HG03103 (cell line): ENCODE measurements at regions not wholly inside any gene's neighbourhood (a gene's known extent, or its start where the extent isn't known, plus 50 kb on each side); places are given as distances from the start of the nearest gene placed in this dataset.

Source experiments
- ATAC-seq: cut with Tn5 transposase; IDR thresholded peaks from one replicate; pipeline ENCODE4 v1.9.1; 2021; ENCODE audit warnings: low read depth; ENCODE audit not compliant: unreplicated experiment

DNA sequence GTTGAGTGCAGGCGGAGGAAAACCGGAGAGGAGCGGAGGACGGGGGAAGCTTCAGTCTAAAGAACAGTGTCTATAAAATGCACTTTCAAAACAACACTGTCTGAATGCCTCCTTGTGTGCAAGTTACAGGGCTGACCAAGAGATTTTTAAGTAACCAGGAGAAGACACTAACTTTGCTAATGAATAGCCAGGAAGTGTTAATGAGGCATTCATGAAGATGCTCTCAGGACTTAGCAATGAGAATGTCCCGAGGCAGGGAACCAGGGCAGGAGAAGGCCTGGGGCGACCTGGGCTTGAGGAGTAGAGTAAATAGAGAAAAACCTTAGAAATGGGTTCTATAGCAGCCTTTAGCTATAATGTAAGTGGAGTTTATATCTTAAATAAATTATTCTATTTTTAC, 312.1 kb downstream of the SKIDA1 start:
- no peak for ATAC-seq

GRCh38 chr10:21212912-21213311, 312.6 kb downstream of the SKIDA1 start:
- no peak for ATAC-seq

- no peak for ATAC-seq
Observed at GRCh38 chr10:21212348-21212747, 313.1 kb downstream of the SKIDA1 start.

DNA sequence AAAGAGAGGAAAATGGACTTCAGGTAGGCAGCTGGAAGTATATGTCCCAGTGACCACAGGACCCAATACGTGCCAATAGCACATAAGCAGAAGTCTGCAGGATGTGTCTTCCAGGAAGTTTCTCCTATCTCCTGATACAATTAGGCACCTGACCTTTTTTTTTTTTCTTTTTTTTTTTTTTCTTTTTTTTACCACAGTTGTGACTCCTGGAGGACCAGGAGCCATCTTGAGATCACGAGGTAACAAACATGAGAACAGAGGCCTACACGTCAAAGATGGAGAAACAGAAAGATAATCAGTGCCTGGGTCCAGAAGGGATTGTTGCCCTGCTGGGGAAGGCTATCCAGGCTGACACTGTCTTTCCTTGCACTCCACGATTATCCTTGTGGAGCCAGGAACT, 312.4 kb upstream of the NEBL start:
- ATAC-seq, result no peak

DNA sequence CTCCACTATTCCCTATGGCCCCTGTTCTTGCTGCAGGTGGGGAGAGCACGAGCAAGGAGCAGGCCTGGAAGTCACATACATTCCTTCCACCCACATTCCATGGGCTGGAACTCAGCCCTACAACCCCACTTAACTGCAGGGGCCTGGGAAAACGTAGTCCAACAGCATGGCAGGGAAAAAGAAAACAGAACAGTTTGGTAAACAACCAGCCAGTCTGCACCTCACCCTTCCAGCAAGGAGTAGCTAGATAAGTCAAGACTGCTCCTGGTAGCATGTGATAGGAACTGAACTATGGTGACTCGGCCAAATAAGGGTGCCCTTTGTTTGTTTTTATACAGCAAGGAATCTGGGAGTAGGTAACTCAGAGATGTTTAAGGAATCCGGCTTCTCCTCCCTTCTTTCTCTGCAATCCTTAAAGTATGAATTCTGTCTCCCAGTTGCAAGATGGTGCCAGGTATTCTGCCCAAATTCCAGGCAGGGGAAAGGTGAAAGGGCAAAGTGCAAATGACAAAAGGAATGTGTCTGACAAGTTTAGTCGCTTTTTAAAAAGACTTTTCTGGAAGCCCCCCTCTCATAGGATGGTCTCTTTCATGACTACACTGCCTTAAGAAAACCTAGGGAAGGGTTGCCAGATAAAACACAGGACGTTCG, 311.7 kb upstream of the NEBL start:
- ATAC-seq, result no peak

DNA sequence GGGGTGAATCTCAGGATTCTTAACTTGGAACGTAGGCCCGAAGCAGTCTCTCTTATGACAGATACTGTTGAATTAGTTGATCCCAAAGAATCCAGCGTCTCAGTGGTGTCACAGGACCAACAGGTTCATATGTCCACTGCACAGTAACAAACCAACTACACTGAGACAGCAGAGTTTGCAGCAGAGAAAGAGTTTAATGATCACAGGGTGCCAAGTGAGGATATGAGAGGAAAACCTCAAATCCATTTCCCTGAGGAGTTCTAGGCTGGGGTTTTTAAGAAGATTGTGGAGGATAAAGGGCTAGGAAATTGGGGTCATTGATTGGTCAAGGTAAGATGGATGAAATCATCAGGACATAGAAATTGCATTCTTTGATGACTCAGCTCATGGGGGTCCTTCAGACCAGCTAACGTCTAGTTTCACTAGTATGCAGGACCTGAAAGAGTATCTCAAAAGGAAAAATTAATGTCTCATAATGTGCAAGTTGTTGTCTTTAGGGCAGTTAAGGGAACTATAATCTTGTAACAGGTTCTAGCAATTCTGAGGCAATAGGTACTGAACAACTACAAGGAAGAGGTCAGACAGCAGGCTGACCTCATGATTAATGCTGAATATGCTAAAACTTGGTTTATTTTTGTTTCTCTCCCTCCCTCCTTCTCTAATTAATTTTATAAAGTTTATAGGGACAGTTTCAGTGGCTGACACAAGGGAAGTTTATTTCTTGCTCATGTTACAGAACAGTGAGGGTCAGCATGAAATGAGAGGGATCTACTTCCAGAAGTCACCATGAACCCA, 310.9 kb upstream of the NEBL start:
- no peak for ATAC-seq

- ATAC-seq, result no peak
Observed at GRCh38 chr10:21205328-21205727, 308.2 kb upstream of the NEBL start.

DNA sequence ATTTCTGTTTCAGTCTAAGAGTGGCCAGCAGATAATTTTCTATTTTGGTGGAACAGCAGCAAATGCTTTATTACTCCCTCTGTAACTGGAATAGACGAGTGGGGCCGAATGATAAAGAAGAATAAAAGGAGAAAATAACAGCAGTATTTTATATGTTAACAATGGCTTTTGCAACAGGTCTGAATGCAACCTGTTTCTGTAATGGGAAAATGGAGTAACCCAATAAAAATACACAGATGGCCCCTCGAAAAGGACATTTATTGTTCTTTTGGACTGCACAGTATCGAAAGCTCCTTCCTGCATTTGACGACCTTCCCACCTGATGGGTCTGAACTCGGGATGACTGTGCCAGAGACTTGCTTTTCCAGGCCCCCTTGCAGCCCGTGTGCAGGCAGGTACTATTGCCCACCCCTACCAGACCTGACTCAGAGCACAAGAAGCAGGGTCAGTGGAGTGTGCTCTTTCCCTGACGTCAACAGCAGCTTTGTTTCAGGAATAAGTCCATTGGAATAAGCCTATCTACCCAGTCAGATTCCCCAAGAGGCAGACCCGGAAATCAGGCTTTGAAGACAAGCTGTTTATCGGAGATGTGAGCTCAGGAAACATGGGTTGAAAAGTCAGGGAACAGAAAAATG, 306.5 kb upstream of the NEBL start:
- no peak for ATAC-seq

DNA sequence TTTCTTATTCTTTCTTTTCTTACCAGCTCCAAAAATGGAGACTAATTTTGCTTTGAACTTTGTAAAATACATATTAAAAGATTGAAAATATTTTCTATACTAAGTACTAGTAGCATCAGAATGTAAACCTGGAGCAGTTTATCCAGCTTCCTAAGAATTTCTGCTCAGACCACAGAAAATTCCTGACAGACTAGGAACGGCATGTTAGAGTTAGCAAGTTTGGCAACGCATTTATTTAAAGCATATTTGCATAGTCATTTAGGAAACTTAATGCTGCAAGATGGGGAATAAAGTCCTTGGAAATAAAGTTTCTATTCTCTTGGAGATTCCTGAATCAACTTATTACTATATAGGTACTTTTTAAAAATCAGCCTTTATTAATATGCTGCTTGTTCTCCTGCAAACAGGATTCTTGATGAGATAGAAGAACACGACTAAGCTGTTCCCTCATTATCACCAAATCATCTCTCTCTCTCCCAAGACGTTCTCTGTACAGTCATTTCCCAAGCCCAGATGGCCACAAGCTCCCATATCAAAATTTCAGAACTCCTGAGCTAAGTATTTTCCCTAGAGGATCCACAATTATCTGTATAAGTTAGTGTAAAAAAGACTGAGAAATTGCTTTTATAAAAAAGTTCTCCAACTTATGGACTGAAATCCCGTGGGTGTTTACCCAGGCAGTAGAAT, 305.8 kb upstream of the NEBL start:
- ATAC-seq, result no peak

DNA sequence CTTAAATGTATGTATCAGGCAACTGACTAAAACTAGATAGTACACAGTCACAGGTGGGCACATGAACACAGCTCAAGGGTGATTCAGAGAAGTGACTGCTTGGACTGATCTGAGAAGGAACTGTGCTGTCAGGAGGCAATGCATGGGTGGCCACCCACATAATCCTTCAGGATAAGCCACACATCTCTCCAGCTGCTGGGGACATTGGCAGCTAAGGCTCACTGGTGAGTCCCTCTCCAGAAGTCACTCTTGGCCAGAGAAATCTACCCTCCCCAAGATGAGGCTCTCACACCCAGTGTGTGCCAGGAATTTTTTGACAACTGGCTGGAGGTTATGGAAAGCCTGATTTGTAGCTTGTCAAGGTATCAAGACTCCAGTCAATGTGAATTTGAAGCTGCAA, 302.4 kb upstream of the NEBL start:
- ATAC-seq, result no peak

- ATAC-seq, result no peak
Observed at GRCh38 chr10:21197838-21198237, 300.7 kb upstream of the NEBL start.

GRCh38 chr10:21196822-21197395, 299.8 kb upstream of the NEBL start:
- ATAC-seq, result no peak

- ATAC-seq, result no peak
Observed at GRCh38 chr10:21195252-21195651, 298.1 kb upstream of the NEBL start.

DNA sequence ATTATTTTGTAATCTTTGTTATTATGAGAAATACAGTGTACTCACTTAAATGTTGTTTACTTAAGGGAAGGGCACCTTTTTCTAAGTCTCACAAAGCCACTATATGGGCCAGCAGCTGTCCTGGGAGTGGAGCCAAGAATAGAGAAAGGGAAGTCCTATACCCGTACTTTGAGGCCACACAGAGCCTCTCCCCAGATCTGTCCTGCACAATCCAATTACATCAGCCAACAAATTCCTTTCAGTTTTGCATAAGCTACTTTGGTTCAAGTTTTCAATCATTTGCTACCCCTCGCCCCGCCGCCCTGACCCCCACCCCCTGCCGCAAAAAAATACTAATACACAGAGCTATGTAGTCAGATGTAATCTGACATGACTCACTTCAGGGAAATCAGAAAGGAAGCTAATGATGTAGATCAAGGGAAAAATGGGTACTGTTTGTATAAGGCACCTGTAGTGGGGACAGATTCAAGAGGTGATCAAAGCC, 297.4 kb upstream of the NEBL start:
- no peak for ATAC-seq

DNA sequence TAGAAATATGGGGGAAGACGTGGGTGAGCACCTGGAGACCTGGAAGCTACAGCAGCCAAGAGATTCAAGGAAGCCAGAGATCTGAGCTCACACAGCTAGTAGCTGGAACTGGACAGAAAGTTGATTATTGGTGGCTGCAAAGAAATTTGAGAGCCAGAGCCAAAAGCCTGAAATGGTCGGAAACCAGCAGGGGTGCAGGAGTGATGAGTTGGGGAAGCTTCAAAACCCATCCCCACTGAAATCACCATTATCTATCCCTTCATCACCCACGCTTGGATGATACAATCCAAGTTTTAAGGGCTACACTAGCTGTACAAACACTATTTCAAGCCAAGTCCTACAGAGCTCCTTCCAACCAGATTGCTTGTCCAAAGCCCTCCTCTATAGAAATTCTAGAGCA, 296.1 kb upstream of the NEBL start:
- no peak for ATAC-seq

DNA sequence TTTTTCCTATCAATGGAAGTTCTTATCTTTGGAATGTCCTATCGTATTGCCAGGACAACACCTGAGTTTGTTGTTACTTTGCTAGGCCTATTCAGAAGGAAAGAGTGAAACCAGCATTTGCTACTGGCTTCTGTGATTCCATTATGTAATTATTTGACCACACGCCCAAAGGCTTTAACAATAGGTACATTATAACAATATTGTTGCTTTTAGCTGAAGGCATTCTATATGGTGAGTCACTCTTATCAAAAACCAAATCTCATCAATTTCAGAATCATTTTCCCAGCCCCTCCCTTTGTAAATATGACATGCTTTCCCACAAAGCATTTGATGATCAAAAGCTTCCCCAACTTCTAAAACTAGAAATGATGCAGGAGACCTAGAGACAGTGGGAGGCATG, 294.4 kb upstream of the NEBL start:
- no peak for ATAC-seq

- ATAC-seq, result no peak
Observed at GRCh38 chr10:21184984-21185383, 287.9 kb upstream of the NEBL start.

GRCh38 chr10:21184216-21184615, 287.1 kb upstream of the NEBL start:
- no peak for ATAC-seq

GRCh38 chr10:21183025-21183424, 285.9 kb upstream of the NEBL start:
- no peak for ATAC-seq

DNA sequence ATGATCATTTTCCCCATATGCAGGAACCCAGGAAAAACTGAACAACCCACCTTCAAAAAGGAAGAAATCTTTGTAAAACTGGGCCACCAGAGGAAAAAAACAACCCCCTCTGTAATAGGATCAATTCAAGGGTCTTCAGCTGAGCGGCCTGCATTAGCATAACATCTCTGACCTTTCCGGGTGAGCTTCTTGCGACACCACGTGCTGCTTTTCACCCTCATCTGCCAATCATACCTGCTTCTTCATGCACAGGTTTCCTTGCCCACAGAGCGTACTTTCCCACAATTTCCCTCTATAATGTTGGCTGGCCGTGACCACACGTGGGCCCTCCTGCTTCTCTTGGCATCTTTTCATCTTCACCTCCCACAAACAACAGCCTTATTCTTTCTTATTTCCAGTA, 284.3 kb upstream of the NEBL start:
- no peak for ATAC-seq

GRCh38 chr10:21180604-21181003, 283.5 kb upstream of the NEBL start:
- ATAC-seq, result no peak
